GM18907 (cell line): ENCODE measurements at regions not wholly inside any gene's neighbourhood (a gene's known extent, or its start where the extent isn't known, plus 50 kb on each side); places are given as distances from the start of the nearest gene placed in this dataset.
A peak's percentile ranks its signal among the peaks of the same experiment; 100 is the strongest.

Experiments
- ATAC-seq: cut with Tn5 transposase; IDR thresholded peaks from one replicate; pipeline ENCODE4 v1.9.1; 2021; ENCODE audit warnings: mild to moderate bottlenecking, moderate library complexity; ENCODE audit not compliant: unreplicated experiment

GRCh38 chr16:5643855-5644531, 546.4 kb upstream of the EEF2KMT start:
- no peak for ATAC-seq

GRCh38 chr16:5642436-5642835, 544.8 kb upstream of the EEF2KMT start:
- ATAC-seq = no peak

GRCh38 chr16:5642011-5642410, 544.4 kb upstream of the EEF2KMT start:
- ATAC-seq = no peak

GRCh38 chr16:5640883-5641282, 543.3 kb upstream of the EEF2KMT start:
- no peak for ATAC-seq

- no peak for ATAC-seq
Measured at GRCh38 chr16:5639531-5639930, 541.9 kb upstream of the EEF2KMT start.

- no peak for ATAC-seq
Measured at GRCh38 chr16:5635331-5635730, 537.7 kb upstream of the EEF2KMT start.

GRCh38 chr16:5634666-5635180, 537.1 kb upstream of the EEF2KMT start:
- ATAC-seq = no peak

GRCh38 chr16:5633845-5634440, 536.3 kb upstream of the EEF2KMT start:
- ATAC-seq = no peak

GRCh38 chr16:5622234-5622884, 524.8 kb upstream of the EEF2KMT start:
- no peak for ATAC-seq

GRCh38 chr16:5621826-5622225, 524.2 kb upstream of the EEF2KMT start:
- no peak for ATAC-seq

GRCh38 chr16:5619304-5619703, 521.7 kb upstream of the EEF2KMT start:
- no peak for ATAC-seq

GRCh38 chr16:5616841-5617240, 519.2 kb upstream of the EEF2KMT start:
- ATAC-seq = no peak

GRCh38 chr16:5615868-5616642, 518.5 kb upstream of the EEF2KMT start:
- peak; percentile 64 for ATAC-seq

GRCh38 chr16:5607169-5607568, 509.6 kb upstream of the EEF2KMT start:
- no peak for ATAC-seq

GRCh38 chr16:5605404-5605803, 507.8 kb upstream of the EEF2KMT start:
- ATAC-seq = no peak

- no peak for ATAC-seq
Measured at GRCh38 chr16:5604770-5605169, 507.2 kb upstream of the EEF2KMT start.

- no peak for ATAC-seq
Measured at GRCh38 chr16:5603836-5604235, 506.2 kb upstream of the EEF2KMT start.

GRCh38 chr16:5601957-5602356, 504.4 kb upstream of the EEF2KMT start:
- no peak for ATAC-seq

- ATAC-seq = no peak
Measured at GRCh38 chr16:5598793-5599192, 501.2 kb upstream of the EEF2KMT start.

GRCh38 chr16:5595849-5596248, 498.3 kb upstream of the EEF2KMT start:
- ATAC-seq = no peak

GRCh38 chr16:5590416-5590815, 492.8 kb upstream of the EEF2KMT start:
- no peak for ATAC-seq
